ENCODE measurements at regions not wholly inside any gene's neighbourhood (a gene's known extent, or its start where the extent isn't known, plus 50 kb on each side); places are given as distances from the start of the nearest gene placed in this dataset.
"Not testable (repeated sequence)": the region's sequence is repeated elsewhere in the genome, so short reads cannot be mapped to it uniquely, and the experiment has no call there.

DNA sequence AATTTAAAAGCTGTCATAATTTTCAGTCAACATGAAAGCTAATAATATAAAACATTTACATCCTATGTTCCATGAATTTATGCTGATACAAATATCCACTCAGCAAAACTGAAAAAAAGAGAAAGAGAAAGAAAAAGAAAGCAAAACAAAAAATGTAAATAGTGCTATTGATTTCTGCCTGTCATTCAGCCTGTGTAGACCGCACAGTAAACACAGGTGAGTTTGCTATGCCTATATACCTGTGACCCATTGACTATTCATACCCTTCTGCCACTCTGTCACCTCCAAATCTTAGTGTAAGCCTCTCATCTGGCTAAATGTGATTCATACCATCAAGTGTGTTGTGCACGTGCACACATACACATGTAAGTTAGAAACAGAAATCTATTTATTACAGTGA lies 359.0 kb upstream of the RORB start:
- 81% methylated on average over 2 of the region's 2 CpGs for WGBS
- Histone ChIP-seq H3K4me1 (ENCODE audit: insufficient read depth) (no peaks in the 10 kb centered on the region), H3K36me3 (ENCODE audit: insufficient read depth) (no peaks in the 10 kb centered on the region), H3K27ac (ENCODE audit: low read depth) (no peak overlapping the region), H3K4me3 (ENCODE audit: low read depth, low read length) (no peak overlapping the region)
- DNase-seq (ENCODE audit: extremely low spot score), result no peak

DNA sequence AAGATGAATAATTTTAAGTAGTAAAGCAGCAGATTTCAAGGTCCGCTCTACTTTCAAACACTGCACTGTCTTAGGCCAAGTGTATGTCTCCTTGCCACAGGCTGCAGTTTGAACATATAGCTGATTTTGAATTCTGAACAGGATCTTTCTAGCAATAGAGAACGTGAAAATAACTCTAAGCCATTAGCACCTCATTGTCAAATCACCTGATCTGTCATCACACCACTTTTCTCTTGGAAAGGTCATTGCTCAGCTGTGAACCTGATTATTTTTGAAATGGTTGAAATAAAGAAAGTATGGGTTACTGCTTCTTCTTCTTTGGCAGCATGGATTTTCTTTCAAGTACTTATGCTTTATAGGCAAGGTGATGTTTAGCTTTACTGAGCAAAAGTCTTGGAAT lies 357.0 kb upstream of the RORB start:
- Histone ChIP-seq H3K27ac (ENCODE audit: low read depth) (no peak overlapping the region), H3K4me1 (ENCODE audit: insufficient read depth) (no peaks in the 10 kb centered on the region), H3K36me3 (ENCODE audit: insufficient read depth) (no peaks in the 10 kb centered on the region), H3K4me3 (ENCODE audit: low read depth, low read length) (no peak overlapping the region)
- DNase-seq (ENCODE audit: extremely low spot score), result no peak
- 68% methylated on average over 2 of the region's 2 CpGs for WGBS

DNA sequence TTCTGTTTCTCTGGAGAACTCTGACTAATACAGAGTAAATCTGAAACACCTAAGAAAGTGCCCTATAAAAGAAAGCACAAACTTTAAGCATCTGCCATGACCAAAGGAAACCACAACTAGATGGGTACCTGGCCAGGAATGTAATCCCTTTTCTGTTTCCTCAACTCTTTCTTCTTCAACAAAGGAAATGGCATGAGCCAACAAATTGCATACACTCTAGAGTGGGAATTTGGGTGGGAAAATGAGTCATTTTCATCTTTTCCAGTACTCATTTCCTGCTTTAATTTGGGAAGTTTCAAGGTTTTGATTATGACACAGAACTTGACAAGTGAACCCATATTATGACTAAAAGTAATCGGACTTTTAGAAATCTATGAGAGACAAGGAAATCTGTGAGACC lies 349.2 kb upstream of the RORB start:
- no peaks in the 10 kb centered on the region for H3K4me1 ChIP-seq (ENCODE audit: insufficient read depth)
- WGBS, result 94% methylated on average over 1 of the region's 1 CpG

DNA sequence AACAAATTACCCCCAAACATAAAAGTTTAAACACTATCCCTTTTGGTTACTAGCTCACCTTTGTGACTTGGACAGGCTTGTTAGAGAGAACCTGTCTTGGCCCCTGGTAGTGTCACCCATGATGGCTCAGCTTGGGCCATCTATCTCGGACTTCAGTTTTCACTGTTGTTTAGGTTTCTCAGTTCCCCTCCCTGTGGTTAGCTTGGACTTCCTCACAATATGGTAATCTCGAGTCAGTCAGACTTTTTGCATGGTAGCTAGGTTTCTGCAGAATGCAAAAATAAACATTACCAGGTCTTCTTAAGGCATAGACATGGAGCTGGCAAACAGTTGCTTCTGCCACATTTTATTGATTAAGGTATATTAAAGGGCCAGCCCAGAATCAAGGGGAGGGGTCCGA lies 324.3 kb upstream of the RORB start:
- no peaks in the 10 kb centered on the region for H3K36me3 ChIP-seq (ENCODE audit: insufficient read depth)
- no peak for DNase-seq (ENCODE audit: extremely low spot score)
- H3K4me3 ChIP-seq (ENCODE audit: low read depth, low read length), result no peak overlapping the region
- no peaks in the 10 kb centered on the region for H3K4me1 ChIP-seq (ENCODE audit: insufficient read depth)
- 74% methylated on average over 3 of the region's 3 CpGs for WGBS
- no peak overlapping the region for H3K27ac ChIP-seq (ENCODE audit: low read depth)

More for the DNA sequence above, 349.2 kb upstream of the RORB start:
- no peaks in the 10 kb centered on the region for H3K36me3 ChIP-seq (ENCODE audit: insufficient read depth)
- no peak for DNase-seq (ENCODE audit: extremely low spot score)
- no peak overlapping the region for H3K4me3 ChIP-seq (ENCODE audit: low read depth, low read length)
- H3K27ac ChIP-seq (ENCODE audit: low read depth), result no peak overlapping the region

DNA sequence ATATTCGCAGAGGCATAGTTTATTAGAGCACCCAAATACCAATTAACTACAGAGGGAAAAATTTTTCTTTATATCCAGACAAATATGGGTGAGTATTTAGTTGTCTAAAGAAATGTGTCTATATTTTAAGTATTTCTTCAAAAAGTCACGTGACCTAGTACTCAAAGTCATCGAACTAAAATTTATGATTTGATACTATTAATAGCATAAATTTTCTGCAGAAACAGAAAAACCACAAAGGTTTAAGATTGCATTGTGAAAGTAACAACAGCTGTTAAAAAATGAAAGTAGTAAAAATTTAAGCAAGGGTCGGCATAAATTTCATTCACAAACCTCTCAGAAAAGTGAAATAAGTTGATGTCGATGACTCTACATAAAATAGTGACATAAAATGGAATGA lies 323.9 kb upstream of the RORB start:
- no peak overlapping the region for H3K4me3 ChIP-seq (ENCODE audit: low read depth, low read length)
- H3K4me1 ChIP-seq (ENCODE audit: insufficient read depth), result no peaks in the 10 kb centered on the region
- no peak overlapping the region for H3K27ac ChIP-seq (ENCODE audit: low read depth)
- no peak for DNase-seq (ENCODE audit: extremely low spot score)
- WGBS, result 85% methylated on average over 5 of the region's 5 CpGs
- no peaks in the 10 kb centered on the region for H3K36me3 ChIP-seq (ENCODE audit: insufficient read depth)

DNA sequence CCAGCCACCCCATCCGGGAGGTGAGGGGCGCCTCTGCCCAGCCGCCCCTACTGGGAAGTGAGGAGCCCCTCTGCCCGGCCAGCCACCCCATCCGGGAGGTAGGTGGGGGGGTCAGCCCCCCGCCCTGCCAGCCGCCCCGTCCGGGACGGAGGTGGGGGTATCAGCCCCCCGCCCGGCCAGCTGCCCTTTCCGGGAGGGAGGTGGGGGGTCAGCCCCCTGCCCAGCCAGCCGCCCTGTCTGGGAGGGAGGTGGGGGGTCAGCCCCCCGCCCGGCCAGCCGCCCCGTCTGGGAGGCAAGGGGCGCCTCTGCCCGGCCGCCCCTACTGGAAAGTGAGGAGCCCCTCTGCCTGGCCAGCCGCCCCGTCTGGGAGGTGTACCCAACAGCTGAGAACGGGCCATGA lies 299.4 kb upstream of the RORB start:
- H3K36me3 ChIP-seq (ENCODE audit: insufficient read depth); H3K4me1 ChIP-seq (ENCODE audit: insufficient read depth); DNase-seq (ENCODE audit: extremely low spot score); H3K4me3 ChIP-seq (ENCODE audit: low read depth, low read length); H3K27ac ChIP-seq (ENCODE audit: low read depth): not testable (repeated sequence)
- 96% methylated on average over 21 of the region's 24 CpGs for WGBS

DNA sequence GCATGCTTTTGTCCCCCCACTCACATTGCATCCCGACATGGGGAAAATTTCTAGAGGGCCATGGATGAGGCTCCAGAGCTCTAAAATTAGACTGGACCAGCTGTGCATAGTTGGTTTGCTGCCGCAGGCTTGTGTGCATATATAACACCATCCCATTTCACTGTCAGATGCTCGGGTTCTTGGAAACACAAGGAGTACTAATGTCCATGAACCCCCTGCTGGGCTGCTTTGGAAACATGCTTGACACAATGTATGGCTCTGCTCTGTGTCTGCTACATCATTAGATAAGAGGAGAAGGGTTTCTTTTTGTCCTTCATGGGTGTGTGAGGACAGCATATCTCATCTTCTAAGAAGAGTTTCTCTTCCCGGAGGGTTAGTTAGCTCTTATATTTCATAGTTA lies 292.1 kb upstream of the RORB start:
- Histone ChIP-seq H3K4me1 (ENCODE audit: insufficient read depth) (no peaks in the 10 kb centered on the region), H3K27ac (ENCODE audit: low read depth) (no peak overlapping the region), H3K36me3 (ENCODE audit: insufficient read depth) (no peaks in the 10 kb centered on the region), H3K4me3 (ENCODE audit: low read depth, low read length) (no peak overlapping the region)
- WGBS, result 32% methylated on average over 4 of the region's 4 CpGs
- no peak for DNase-seq (ENCODE audit: extremely low spot score)

DNA sequence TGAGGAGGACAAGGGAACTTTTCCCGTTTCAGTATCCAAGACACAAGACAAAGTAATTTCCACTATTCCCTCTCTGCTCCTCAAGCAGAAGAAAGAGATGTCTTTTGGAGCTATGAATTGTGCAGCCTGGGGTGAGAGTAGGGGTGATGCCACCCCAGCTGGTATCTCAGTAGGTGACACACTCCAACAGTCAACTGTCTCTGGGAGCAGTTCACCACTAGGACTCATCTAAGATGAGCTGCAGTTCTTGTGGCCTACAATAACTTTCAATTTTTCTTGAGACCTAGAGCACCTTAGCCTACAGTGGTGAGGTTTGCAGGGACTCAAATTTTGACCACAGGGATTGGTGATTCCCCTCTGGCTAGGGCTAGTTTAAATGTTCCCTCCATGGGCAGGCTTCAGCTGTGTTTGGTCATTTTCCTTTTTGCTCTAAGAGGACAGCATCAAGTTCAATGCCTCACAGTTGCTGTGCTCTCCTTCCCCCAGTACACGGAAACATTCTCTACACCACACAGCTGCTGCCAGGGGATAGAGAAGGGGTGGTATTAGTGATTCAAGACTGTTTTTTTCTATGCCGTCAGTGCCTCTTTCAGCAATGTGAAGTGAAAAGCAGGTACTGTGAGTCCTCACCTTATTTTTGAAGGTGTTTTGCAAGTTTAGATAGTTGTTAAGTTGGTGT lies 278.6 kb upstream of the RORB start:
- Histone ChIP-seq H3K36me3 (ENCODE audit: insufficient read depth) (no peaks in the 10 kb centered on the region), H3K4me3 (ENCODE audit: low read depth, low read length) (no peak overlapping the region), H3K4me1 (ENCODE audit: insufficient read depth) (no peaks in the 10 kb centered on the region), H3K27ac (ENCODE audit: low read depth) (no peak overlapping the region)
- 71% methylated on average over 3 of the region's 3 CpGs for WGBS
- DNase-seq (ENCODE audit: extremely low spot score), result no peak

DNA sequence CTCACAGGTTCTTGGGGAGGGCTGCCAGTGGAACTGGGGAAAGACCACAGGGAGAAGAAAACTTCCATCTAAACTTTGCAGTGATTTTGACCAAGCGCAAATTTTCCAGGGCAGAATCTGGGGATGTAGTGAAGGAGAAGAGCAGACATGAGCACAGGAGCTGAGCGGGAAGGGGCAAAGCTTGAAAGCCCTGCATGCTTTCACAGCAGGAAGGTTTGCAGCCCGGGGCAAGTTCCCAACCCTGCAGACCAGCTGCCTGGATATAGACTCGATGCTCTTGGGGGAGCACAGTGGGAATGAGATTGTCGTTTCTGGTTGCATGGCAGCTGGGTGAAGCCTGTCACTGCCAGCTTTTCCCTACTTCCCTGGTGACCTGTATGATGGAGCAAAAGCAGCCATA lies 276.8 kb upstream of the RORB start:
- Histone ChIP-seq H3K27ac (ENCODE audit: low read depth) (no peak overlapping the region), H3K36me3 (ENCODE audit: insufficient read depth) (no peaks in the 10 kb centered on the region), H3K4me3 (ENCODE audit: low read depth, low read length) (no peak overlapping the region), H3K4me1 (ENCODE audit: insufficient read depth) (no peaks in the 10 kb centered on the region)
- no peak for DNase-seq (ENCODE audit: extremely low spot score)
- WGBS, result 74% methylated on average over 5 of the region's 5 CpGs

DNA sequence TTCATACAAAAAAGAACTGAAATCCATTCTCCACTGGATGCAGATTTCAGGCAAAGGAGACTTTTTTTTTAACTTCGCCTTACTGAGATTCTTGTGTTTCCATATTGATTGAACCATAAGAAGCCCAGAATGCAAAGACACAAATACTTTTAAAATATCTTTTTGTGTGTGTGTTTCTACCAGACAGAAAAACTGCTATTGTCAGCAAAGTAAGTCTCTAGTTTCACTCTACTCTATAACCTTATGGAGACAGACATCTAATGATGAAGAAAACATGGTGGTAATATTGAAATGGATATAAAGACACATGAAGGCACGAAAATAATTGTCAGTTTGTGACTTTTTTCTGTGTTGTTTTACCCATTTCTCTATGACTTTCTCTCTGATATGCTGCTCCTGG lies 260.3 kb upstream of the RORB start:
- 60% methylated on average over 2 of the region's 2 CpGs for WGBS
- Histone ChIP-seq H3K27ac (ENCODE audit: low read depth) (no peak overlapping the region), H3K4me3 (ENCODE audit: low read depth, low read length) (no peak overlapping the region), H3K36me3 (ENCODE audit: insufficient read depth) (no peaks in the 10 kb centered on the region), H3K4me1 (ENCODE audit: insufficient read depth) (no peaks in the 10 kb centered on the region)
- no peak for DNase-seq (ENCODE audit: extremely low spot score)

DNA sequence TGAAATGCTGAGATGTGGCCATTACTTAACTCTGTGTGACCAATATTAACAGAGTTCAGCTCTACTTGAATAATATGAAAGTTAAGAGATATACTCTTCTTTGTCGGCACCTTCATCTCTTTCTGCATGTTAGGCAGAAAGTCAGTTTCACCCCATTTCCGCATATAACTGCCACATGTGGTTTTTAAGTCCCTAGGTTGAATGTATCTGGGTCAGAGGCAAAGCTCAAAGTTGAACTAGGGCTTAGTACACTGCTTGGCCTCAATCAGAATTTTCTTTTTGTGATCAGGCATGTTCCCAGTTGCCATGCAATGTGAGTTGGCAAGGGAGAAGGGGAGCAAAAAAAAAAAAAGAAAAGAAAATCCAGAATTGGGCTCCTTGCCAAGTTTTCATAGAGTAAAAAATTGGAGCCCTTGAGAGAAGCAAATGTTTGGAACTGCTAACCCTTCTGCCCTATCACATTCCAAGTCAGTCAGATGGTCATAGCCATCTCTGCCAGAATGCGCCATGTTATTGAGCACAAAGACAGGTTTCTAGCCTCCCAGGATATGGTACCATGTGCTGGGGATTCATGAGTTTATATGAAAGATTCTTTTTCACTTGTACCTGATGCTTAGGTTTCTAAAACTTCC lies 251.2 kb upstream of the RORB start:
- WGBS, result 84% methylated on average over 3 of the region's 3 CpGs
- no peaks in the 10 kb centered on the region for H3K4me1 ChIP-seq (ENCODE audit: insufficient read depth)
- no peaks in the 10 kb centered on the region for H3K36me3 ChIP-seq (ENCODE audit: insufficient read depth)
- no peak overlapping the region for H3K4me3 ChIP-seq (ENCODE audit: low read depth, low read length)
- H3K27ac ChIP-seq (ENCODE audit: low read depth), result no peak overlapping the region
- no peak for DNase-seq (ENCODE audit: extremely low spot score)

DNA sequence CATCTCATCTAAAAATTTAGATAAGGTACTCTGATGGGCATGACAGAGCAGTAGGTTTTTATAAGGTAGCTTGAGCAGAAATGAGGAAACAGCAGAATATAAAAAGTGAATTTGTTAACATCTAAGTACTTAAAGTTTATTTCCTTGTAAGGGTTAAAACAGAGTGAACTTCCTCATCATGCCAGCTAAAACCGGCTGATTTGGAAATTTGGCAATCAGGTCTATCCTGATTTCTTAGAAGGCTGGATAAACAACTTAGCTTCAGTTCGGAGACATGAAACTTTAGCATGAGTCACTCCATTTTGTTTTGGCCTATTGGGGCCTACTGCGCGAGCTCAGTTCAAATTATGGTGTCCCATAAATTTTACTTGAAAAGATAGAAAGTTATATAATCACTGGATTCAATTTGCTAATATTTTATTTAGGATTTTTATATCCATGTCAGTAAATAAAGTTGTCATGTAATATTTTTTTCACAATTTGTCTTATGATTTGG lies 241.6 kb upstream of the RORB start:
- Histone ChIP-seq H3K27ac (ENCODE audit: low read depth) (no peak overlapping the region), H3K4me1 (ENCODE audit: insufficient read depth) (no peaks in the 10 kb centered on the region), H3K36me3 (ENCODE audit: insufficient read depth) (no peaks in the 10 kb centered on the region), H3K4me3 (ENCODE audit: low read depth, low read length) (no peak overlapping the region)
- 52% methylated on average over 4 of the region's 4 CpGs for WGBS
- DNase-seq (ENCODE audit: extremely low spot score), result no peak

DNA sequence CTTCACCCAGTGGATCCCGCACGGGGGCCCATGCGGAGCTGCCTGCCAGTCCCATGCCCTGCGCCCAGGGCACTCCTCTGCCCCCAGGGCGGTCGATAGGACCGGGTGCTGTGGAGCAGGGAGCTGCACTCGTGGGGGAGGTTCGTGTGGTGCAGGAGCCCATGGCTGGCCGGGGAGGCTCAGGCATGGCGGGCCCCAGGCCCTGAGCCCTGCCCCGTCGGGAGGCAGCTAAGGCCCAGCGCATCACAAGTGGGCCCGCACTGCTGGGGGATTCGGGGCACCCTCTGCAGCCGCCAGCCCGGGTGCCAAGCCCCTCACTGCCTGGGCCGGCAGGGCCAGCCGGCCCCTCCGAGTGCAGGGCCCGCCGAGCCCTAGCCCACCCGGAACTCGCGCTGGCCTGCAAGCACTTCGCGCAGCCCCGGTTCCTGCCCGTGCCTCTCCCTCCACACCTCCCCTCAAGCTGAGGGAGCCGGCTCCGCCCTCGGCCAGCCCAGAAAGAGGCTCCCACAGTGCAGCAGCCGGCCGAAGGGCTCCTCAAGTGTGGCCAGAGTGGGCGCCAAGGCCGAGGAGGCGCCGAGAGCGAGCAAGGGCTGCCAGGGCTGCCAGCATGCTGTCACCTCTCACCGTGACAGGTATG lies 221.1 kb upstream of the RORB start:
- H3K4me3 ChIP-seq (ENCODE audit: low read depth, low read length), result no peak overlapping the region
- H3K4me1 ChIP-seq (ENCODE audit: insufficient read depth), result no peaks in the 10 kb centered on the region
- H3K36me3 ChIP-seq (ENCODE audit: insufficient read depth), result no peaks in the 10 kb centered on the region
- no peak for DNase-seq (ENCODE audit: extremely low spot score)
- no peak overlapping the region for H3K27ac ChIP-seq (ENCODE audit: low read depth)
- 95% methylated on average over 41 of the region's 41 CpGs for WGBS

DNA sequence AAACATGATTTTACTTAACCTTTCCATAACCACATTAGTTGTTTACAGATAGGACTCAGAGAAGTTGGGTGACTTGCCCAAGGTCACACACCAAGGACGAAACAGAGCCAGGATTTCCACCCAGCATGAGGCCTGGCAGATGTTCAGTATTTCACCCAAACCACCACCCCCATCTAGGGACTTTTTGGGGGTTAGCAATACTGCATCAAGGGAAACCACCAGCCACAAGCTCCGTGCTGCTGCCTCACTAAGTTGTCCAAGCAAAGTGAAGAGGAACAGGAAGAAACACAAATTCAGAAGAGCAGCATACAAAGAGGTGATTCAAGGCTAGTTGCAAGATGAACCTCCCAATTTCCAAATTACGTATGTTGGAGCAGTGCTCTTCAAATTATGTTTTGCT lies 219.6 kb upstream of the RORB start:
- no peak for DNase-seq (ENCODE audit: extremely low spot score)
- no peak overlapping the region for H3K27ac ChIP-seq (ENCODE audit: low read depth)
- H3K4me1 ChIP-seq (ENCODE audit: insufficient read depth), result no peaks in the 10 kb centered on the region
- 60% methylated on average over 3 of the region's 3 CpGs for WGBS
- no peaks in the 10 kb centered on the region for H3K36me3 ChIP-seq (ENCODE audit: insufficient read depth)
- no peak overlapping the region for H3K4me3 ChIP-seq (ENCODE audit: low read depth, low read length)

All from urinary bladder (tissue), 3 donors.